ENCODE measurements at regions not wholly inside any gene's neighbourhood (a gene's known extent, or its start where the extent isn't known, plus 50 kb on each side); places are given as distances from the start of the nearest gene placed in this dataset.
A peak's percentile ranks its signal among the peaks of the same experiment; 100 is the strongest.
"Not testable (repeated sequence)": the region's sequence is repeated elsewhere in the genome, so short reads cannot be mapped to it uniquely, and the experiment has no call there.

DNA sequence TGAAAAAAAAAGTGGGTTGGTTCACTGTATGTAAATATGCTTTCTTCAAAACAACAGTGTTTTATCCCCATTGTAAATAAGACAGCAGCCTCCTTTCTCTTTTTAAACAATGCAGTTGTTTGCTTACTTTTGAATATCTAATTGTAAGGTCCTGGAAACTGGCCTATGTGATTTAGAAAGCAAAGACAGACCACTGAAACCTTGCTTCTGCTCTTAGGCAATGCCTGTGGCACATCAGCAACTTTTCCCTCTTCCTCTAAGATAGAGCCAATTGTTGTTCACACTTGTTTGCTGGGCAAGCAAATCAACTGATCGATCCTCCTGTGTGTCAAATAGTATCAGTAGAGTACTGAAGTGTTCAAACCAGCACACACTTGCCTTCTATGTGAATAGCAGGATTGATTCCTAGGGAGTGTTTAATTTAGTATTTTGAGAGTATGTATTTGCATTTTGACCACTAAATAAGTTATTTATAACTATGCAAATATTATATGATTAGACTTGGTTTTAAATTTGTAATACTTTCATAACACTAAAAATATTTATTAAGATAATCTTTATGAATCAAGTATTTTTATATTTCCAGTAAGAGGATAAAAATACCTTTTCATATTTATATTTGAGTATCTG lies 55.4 kb upstream of the GRPR start:
- FAIRE-seq, result no peak
- no peak for DNase-seq (ENCODE audit: insufficient read length, low spot score)

DNA sequence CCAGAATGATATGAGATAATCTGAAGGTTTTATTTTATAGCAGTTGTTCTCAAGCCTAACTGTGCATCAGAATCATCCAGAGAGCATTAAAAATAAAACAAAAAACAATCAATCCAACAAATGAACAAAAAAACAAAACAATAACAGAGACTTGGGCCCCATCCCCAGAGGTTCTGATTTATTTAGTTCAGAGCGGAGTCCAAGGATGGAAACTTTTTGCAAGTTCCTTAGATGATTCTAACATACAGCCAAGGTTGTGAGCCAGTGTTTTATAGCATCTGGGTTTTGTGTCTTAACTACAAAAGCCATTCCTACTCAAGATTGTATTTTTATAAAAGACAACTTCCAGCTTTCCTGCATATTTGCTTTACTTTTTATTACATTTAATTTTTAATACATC lies 59.4 kb upstream of the GRPR start:
- DNase-seq (ENCODE audit: insufficient read length, low spot score) (no peak), FAIRE-seq (no peak)

- FAIRE-seq (no peak), DNase-seq (ENCODE audit: insufficient read length, low spot score) (no peak)
These were observed 60.2 kb upstream of the GRPR start for GRCh38 chrX:16063141-16063540.

GRCh38 chrX:16061296-16061695 lies 62.1 kb upstream of the GRPR start:
- FAIRE-seq (no peak), DNase-seq (ENCODE audit: insufficient read length, low spot score) (no peak)

GRCh38 chrX:16060252-16060651 lies 63.1 kb upstream of the GRPR start:
- DNase-seq (ENCODE audit: insufficient read length, low spot score) (no peak), FAIRE-seq (no peak)

- not testable (repeated sequence) for FAIRE-seq; DNase-seq (ENCODE audit: insufficient read length, low spot score)
These were observed 74.2 kb upstream of the GRPR start for GRCh38 chrX:16049126-16049525.

DNA sequence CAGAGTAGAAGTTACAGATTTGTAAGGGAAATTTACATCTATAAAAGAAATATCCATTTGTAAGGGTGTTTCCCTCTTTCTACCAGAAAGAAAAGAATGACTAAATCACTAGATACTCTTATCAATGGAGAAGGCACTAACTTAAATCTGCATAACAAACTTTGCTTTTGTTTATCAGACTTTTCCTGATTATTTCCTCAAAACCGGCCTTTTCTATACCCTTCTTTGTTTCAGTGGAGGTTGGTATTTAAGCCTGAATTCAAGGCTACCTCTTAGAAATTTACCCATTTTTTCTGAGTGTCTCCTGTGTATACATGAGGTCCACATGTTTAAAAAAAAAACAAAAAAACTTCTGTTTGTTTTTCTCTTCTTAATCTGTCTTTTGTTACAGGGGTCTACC lies 80.4 kb upstream of the GRPR start:
- FAIRE-seq, result no peak
- no peak for DNase-seq (ENCODE audit: insufficient read length, low spot score)

GRCh38 chrX:16039834-16040233 lies 83.5 kb upstream of the GRPR start:
- DNase-seq (ENCODE audit: insufficient read length, low spot score) (no peak), FAIRE-seq (no peak)

- DNase-seq (ENCODE audit: insufficient read length, low spot score) (no peak), FAIRE-seq (no peak)
These were observed 84.0 kb upstream of the GRPR start for GRCh38 chrX:16039363-16039762.

GRCh38 chrX:16033331-16033730 lies 90.0 kb upstream of the GRPR start:
- no peak for DNase-seq (ENCODE audit: insufficient read length, low spot score)

GRCh38 chrX:16028576-16028975 lies 94.8 kb upstream of the GRPR start:
- DNase-seq (ENCODE audit: insufficient read length, low spot score), result no peak
- FAIRE-seq, result no peak

More at GRCh38 chrX:16033331-16033730, 90.0 kb upstream of the GRPR start:
- no peak for FAIRE-seq

DNA sequence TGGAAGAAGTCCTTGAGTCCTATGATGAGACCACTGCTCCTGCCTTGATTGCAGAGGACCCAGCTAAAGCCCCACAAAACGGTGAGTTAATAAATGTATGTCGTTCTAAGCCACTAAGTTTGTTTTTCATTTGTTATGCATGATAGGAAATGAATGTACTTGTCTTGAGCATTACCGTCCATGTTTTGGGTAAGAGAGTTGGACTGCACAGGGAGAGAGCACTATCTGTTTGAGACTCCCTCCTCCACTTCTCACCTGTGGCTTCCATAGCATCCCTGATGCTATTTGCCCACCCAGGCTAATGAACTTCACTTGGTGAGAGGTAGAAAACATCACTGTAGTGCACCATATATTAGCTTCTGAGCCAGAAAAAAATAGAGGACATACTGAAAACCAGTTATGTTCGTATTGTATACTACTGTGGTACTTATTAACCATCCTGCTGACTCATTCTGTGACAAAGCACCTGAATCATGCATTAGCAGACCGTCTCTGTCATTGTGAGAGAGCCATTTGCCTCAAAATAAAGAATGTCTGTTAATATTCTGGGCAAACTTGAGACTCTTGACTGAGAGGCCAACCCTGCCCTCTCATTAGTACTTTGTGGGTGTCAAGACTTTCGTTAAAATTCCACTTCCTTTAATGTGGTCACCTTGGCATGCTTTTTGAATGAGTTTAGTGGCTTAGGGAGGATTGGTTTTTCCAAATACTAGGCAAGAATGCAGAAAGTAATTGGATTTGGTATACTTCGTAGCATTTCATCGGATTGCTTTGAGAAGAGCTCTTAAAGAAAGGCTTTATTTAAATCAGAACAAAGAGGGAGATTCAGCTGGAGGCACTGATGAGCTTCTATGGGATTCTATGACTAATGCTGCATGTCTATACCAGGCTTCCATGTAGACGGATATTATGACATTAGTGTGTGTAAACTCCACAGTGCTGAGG lies 99.3 kb upstream of the GRPR start:
- FAIRE-seq (no peak), DNase-seq (ENCODE audit: insufficient read length, low spot score) (peak; percentile 3)

- no peak for FAIRE-seq
- DNase-seq (ENCODE audit: insufficient read length, low spot score), result no peak
These were observed 100.7 kb upstream of the GRPR start for GRCh38 chrX:16022580-16023200.

DNA sequence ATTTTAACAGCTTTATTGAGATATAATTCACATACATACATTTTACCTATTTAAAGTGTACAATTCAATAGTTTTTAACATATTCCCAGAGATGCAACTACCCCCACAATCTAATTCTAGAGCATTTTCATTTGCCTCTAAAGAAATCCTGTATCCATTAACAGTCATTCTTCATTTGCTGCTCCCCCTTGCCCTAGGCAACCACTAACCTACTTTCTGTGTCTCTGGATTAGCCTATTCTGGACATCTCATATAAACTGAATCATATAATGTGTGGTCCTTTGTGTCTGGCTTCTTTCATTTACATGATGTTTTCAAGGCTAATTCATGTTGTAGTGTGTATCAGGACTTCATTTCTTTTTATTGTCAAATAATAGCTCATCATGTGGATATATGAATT lies 105.1 kb upstream of the GRPR start:
- no peak for FAIRE-seq
- DNase-seq (ENCODE audit: insufficient read length, low spot score), result no peak

DNA sequence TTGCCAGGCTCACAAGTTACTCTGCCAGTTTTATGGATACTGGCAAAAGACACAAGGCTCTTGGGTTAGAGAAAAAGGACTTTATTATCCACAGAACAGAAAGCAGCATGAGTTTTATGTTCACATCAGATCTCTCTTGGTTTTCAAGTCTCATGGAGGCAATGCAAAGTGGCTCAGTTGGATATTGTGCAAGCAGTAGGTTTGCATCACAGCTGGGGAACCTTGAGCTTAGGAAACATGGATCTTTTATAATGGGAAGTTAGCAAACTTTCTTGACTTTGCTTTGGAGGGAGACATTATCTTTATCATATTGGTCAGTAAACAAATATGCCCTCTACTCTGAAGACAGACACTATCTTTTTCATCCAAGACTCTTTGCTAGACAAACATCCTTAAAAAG lies 109.2 kb upstream of the GRPR start:
- no peak for FAIRE-seq

DNA sequence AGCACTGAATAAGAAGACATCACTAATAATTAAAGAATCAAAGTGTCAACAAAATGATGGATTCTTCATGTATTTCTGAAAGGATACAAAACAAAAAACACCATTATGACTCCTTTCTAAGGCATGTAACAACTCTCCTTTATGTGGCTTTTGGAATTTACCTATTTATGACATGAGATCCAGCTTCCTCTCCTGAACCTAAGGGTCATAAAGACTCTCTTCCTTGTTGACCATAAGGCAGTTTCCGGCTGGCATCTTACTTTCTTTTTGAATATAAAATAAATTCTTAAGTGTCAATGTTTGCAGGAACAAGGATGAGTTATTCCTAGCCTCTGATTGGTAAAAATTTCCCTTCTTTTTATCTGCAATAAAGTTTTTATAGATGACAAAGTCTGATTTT lies 111.1 kb upstream of the GRPR start:
- no peak for DNase-seq (ENCODE audit: insufficient read length, low spot score)
- FAIRE-seq, result no peak

More for the DNA sequence above, 109.2 kb upstream of the GRPR start:
- no peak for DNase-seq (ENCODE audit: insufficient read length, low spot score)

DNA sequence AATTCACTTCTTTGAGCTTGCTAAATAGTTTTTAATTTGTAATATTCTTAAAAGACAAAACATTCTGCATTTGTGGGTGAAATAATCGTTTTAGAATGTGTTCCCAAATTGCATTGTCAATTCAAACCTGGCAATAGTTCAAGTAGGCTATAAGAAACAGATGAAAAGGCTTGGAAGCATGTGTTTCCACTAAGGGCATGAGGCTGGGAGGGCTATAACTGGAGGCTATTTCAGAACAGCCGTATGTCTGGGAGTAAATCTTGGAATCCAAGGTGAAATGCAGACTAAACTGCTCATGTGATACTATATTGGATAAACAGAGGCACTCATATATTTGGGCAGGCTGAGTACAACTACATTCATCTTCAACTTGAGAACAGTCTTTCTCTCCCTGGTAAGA lies 117.4 kb upstream of the GRPR start:
- DNase-seq (ENCODE audit: insufficient read length, low spot score), result no peak
- FAIRE-seq, result no peak

GRCh38 chrX:16002185-16002584 lies 121.2 kb upstream of the GRPR start:
- FAIRE-seq (no peak), DNase-seq (ENCODE audit: insufficient read length, low spot score) (no peak)

- no peak for DNase-seq (ENCODE audit: insufficient read length, low spot score)
- FAIRE-seq, result no peak
These were observed 125.0 kb upstream of the GRPR start for GRCh38 chrX:15998350-15998749.

- DNase-seq (ENCODE audit: insufficient read length, low spot score) (no peak), FAIRE-seq (no peak)
These were observed 133.6 kb upstream of the GRPR start for GRCh38 chrX:15989716-15990115.

Data from HTR-8/SVneo (cell line).